ENCODE measurements at regions not wholly inside any gene's neighbourhood (a gene's known extent, or its start where the extent isn't known, plus 50 kb on each side); places are given as distances from the start of the nearest gene placed in this dataset.
A peak's percentile ranks its signal among the peaks of the same experiment; 100 is the strongest.
"Not testable (repeated sequence)": the region's sequence is repeated elsewhere in the genome, so short reads cannot be mapped to it uniquely, and the experiment has no call there.

DNA sequence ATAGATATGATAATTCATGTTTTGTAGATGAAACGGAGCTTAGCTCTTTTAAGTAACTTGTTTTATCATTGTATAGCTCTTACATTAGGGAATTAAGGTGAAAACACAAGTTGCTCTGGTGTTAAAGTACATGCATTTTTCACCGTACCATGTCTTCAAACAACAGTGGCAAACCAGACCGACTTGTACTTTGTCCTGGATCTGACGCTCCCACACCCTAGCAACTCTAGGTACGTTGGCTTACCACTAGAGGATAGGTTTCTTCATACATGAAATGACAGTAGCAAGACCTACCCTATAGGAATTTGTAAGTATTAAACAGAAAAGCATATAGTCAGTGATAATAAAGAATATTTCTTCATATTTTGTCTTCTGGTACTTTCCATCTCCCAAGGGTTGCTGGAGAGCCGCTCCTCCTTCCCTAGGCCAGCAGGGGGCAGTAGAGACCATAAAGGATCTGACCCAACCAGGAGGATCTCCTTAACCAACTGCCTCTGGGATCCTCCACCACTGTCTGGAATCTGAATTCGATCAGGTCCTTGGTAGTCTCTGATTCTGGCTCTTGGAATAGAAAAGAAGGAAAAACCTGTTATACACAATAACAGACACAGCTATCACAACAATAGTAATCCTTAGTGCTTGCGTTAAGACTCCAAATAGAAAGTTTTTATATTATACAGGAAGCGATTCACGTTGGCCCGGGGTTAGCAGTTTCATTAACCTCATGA is 136.7 kb downstream of the CAVIN4 start:
- DNase-seq, result peak; percentile 32

GRCh38 chr9:100715100-100715380 is 137.2 kb downstream of the CAVIN4 start:
- no peak for DNase-seq

DNA sequence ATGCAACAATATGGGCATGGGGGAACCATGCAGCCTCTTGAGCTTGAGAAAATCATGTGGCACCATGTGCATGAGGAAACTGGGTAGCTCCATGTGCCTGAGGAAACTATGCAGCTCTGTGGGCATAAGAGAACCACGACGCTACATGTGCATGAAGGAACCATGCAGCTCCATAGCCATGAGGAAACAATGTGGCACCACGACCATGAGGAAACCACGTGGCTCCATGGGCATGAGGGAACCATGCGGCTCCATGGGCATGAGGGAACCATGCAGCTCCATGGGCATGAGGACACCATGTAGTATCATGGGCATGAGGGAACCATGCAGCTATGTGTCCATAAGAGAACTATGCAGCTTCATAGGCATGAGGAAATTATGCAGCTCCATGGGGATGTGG is 140.8 kb downstream of the CAVIN4 start:
- DNase-seq, result no peak

DNA sequence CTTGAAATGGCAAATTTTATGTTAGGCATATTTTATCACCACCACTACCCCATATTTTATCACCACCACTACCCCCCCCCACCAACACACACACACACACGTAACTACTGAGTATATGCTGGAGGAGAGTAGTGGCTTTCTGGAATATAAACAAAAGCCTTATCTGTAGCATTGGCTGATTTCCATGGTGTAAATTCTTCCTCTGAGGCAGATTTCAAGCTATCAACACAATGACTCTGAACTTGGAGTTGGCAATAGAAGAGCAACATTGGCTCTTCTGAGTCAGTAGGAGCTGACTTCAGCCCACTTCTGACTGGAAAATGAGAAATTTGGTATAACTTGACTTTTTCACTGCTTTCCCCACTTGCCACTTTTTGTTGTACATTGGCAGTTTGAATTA is 143.0 kb downstream of the CAVIN4 start:
- DNase-seq, result peak; percentile 97

DNA sequence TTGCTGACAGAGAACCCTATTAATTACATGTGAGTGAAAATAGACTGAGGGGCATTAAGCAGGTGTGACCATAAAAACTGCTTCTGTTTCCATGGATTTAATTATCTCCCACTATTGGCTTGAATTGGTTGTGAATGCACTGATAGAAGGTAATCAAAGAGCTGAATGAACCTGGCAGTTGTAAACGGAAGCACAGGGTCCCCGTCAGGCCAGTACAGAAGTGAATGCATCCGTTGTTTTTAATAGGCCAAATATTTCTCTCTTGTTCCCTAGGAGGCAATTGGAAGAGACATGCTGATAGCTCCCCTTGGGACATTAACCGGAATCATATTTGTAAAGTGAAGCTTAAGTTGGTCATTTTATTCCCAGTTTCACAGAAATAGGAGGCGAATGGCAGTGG is 147.0 kb downstream of the CAVIN4 start:
- DNase-seq, result no peak

- peak; percentile 81 for DNase-seq
These were observed 147.5 kb downstream of the CAVIN4 start for GRCh38 chr9:100725371-100725770.

GRCh38 chr9:100729336-100729895 is 151.5 kb downstream of the CAVIN4 start:
- no peak for DNase-seq

DNA sequence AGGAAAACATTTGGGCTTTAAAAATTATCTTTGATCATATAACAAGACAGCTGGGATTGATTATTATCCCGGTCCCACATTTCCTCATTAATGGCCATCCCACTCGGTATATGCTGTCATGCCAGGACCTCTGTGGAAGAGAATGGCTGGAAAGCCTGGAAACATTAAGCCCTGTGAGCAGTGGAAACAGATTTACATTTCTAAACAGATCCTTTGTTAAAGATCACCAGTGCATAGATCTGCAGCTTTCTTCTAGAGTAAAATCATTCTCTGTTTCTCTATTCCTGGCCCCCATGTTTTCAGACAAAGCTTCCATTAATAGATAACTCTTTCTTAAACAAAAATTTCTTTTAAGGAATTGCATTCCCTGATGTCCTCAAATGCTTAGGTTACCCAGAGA is 152.2 kb downstream of the CAVIN4 start:
- no peak for DNase-seq

DNA sequence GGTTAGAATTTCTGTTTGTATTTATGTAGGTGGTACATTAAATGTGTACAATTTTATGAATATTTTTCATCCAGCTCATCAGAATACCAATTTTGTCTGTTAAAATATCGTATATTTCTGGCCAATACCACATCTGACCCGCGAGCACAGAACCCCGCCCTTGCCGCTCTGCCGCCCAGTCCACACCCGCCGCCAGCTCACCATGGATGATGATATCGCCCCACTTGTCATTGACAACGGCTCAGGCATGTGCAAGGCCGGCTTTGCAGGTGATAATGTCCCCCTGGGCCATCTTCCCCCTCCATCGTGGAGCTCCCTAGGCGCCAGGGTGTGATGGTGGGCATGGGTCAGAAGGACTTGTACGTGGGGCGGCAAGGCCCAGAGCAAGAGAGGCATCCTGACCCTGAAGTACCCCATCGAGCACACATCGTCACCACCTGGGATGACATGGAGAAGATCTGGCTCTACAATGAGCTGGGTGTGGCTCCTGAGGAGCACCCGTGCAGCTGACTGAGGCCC is 153.2 kb downstream of the CAVIN4 start:
- DNase-seq, result no peak

DNA sequence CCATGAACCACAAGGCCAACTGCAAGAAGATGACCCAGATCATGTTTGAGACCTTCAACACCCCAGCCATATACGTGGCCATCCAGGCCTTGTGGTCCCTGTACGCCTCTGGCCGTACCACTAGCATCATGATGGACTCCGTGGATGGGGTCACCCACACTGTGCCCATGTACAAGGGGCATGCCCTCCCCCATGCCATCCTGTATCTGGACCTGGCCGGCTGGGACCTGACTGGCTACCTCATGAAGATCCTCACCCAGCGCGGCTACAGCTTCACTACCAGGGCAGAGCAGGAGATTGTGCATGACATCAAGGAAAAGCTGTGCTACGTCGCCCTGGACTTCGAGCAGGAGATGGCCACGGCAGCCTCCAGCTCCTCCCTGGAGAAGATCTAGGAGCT is 153.7 kb downstream of the CAVIN4 start:
- no peak for DNase-seq

DNA sequence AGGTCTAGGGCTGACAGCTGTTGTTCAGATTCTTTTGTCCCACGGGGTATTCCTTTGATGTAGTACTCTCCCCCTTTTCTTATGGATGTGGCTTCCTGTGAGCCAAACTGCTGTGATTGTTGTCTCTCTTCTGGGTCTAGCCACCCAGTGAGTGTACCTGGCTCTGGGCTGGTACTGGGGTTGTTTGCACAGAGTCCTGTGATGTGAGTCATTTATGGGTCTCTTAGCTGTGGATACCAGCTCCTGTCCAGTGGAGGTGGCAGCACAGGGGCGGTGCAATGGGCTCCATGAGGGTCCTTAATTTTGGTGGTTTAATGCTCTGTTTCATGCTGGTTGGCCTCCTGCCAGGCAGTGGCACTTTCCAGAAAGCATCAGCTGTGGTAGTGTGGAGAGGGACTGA is 161.3 kb downstream of the CAVIN4 start:
- DNase-seq, result no peak

DNA sequence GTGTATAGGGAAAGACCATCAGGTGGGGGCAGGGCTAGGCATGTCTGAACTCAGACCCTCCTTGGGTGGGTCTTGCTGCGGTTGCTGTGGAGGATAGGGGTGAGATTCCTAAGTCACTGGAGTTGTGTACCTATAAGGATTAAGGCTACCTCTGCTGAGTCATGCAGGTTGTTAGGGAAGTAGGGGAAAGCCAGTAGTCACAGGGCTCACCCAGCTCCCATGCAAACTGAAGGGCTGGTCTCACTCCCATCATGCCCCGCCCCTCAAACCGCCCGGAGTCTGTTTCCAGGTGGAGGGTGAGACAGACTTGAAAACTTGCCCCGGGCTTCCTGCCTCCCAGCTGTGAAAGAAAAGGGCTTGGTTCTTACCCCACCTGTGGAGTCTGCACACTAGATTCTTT is 161.8 kb downstream of the CAVIN4 start:
- DNase-seq, result no peak

DNA sequence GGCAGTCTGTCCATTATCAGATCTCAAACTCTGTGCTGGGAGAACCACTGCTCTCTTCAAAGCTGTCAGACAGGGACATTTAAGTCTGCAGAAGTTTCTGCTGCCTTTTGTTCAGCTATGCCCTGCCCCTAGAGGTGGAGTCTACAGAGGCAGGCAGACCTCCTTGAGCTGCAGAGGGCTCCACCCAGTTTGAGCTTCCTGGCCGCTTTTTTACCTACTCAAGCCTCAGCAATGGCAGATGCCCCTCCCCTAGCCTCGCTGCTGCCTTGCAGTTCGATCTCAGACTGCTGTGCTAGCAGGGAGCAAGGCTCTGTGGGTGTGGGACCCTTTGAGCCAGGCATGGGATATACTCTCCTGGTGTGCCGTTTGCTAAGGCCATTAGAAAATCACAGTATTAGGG is 171.1 kb downstream of the CAVIN4 start:
- DNase-seq, result not testable (repeated sequence)

- no peak for DNase-seq
These were observed 178.3 kb downstream of the CAVIN4 start for GRCh38 chr9:100756217-100756616.

DNA sequence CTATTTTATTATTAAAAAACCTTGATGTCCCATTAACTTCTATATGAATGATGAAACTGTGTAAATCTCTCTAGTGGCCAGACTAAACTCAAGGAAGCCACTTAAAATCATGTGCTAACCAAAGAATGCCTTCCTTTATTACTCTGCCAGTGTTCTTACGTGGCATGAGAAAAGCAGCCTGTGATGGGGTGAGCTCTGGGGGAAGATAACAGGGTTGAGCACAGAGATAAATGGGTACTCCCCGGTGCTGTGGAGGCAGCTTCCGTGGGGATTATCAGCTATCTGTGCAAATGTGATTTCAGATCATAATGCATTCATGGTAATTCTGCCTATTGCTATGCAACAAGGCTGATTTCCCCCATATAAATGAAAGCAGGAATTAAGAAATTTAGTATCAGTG is 181.3 kb downstream of the CAVIN4 start:
- no peak for DNase-seq

DNA sequence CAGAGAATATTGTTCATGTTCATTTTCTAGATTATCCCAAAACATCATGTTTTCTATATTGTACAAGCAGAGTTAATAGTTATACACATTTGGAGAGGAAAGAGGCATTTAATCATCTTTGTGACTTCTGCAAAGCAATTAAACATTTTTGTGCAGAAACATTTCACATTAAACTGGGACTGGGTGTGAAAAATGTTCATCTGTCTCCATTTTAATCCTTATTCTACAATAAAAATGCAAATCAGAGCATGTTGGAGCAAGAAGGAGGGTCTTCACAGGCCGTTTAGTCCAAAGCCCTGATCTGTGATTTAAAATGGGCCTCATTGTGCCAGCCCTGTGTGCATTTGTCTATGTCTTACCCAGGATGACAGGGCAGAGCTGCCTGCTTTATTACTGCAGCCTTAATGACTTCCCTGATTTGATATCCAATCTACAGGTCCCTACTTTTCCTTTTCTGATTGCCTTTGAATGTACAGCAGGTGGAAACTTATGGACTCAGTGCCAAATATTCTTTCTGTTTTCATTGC is 183.5 kb downstream of the CAVIN4 start:
- DNase-seq, result no peak

GRCh38 chr9:100774326-100774725 is 196.4 kb downstream of the CAVIN4 start:
- DNase-seq, result no peak

DNA sequence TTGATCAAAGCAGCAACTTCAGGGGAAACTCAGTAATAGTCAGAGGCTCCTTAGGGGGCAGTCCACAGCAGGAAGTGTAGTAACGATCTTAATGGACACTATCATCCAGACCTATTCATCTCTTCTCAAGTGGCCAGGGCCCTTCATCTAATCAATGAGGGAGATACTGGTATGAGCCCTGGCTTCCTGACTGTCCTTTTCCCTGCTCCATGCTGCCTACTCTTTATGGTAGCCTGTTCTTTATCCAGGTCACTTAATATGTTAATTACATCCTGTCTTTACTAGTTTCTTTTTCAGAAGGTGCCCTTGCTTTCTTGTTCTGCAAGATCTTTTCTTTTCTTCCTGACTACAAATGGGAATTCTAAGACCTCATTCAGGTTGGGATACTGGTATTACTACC is 197.1 kb downstream of the CAVIN4 start:
- DNase-seq, result no peak

- DNase-seq, result no peak
These were observed 198.0 kb downstream of the CAVIN4 start for GRCh38 chr9:100775912-100776311.

GRCh38 chr9:100784755-100785154 is 206.9 kb downstream of the CAVIN4 start:
- no peak for DNase-seq

GRCh38 chr9:100785946-100786345 is 208.1 kb downstream of the CAVIN4 start:
- no peak for DNase-seq

DNA sequence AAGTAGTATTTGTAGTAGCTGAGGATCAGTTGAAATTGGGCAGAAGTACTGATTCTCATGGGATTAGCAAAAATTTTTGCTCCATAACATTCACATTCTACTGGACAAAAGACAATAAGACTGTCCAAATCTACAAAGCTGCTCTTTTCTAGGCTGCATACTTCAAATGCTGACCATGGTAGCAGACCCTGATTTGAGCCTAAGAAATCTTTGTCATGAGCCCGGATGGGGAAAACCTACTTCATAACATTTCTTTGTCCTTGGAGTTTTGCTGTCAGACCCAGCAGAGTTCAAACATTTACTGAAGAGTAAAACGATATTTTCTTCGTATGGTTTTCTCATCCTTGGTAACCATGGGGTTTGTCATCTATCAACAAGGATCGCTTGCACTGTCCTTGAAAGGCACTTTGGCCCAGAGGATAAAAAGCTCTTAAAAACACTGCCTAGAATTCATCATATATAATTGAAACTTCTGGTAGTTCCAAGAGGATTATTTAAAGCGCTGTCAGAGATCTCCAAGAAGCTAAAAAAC is 216.9 kb downstream of the CAVIN4 start:
- no peak for DNase-seq

GRCh38 chr9:100803956-100804355 is 224.6 kb upstream of the PLPPR1 start:
- no peak for DNase-seq

DNA sequence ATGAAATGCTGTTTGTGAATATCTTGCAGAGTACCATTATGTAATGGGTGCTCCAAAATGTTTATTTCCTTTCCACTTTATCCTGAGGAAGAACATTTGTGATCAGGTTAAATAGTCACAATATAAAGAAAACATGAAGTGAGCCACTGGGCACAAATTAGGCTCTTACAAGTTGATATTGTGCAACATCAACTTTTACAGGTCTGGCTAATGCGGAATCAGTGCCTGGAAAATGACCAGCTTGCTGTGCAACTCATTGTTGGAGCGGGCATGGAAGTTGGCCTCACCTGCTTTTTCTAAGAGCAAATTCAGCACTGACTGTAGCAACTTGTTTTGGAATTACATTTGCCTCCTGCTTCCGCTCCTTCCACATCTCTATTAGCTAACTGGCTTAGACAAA is 216.9 kb upstream of the PLPPR1 start:
- no peak for DNase-seq

- DNase-seq, result no peak
These were observed 214.7 kb upstream of the PLPPR1 start for GRCh38 chr9:100813871-100814270.

Measured in NCI-H226 (cell line).